ENCODE measurements at regions not wholly inside any gene's neighbourhood (a gene's known extent, or its start where the extent isn't known, plus 50 kb on each side); places are given as distances from the start of the nearest gene placed in this dataset.
"Not testable (repeated sequence)": the region's sequence is repeated elsewhere in the genome, so short reads cannot be mapped to it uniquely, and the experiment has no call there.

DNA sequence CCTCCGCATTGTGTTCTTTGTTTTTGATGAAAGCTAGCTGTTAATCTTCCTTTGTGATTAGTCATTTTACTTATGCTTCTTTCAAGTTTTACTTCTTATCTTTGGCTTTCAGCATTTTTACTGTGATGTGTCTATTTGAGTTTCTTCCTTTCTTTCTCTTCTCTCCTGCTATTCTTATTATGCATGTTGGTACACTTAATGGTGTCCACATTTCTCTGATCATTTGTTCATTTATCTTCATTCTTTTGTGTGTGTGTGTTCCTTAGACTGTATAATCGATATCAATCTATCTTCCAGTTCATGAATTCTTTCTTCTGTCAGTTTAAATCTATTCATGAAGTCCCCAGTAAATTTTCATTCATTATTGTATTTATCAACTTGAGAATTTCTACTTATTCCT is 1650.3 kb downstream of the BRINP3 start:
- H3K4me1 ChIP-seq (ENCODE audit: control insufficient read depth in 2 of 3, insufficient read depth in 2 of 3, low read depth in 1 of 3, low read length in 3 of 3), result no peaks in the 10 kb centered on the region
- no peak for FAIRE-seq

GRCh38 chr1:188841111-188841696 is 1636.5 kb downstream of the BRINP3 start:
- DNase-seq, result peak in 1 of 5 donors; percentile 51
- H3K27ac ChIP-seq (ENCODE audit: low read depth in 2 of 2, low read length in 2 of 2); H3K9me3 ChIP-seq (ENCODE audit: control insufficient read depth in 2 of 3, insufficient read depth in 1 of 3, low read length in 3 of 3); H3K4me3 ChIP-seq (ENCODE audit: low read length in 3 of 3); intact Hi-C loops (cut with DNase I); FAIRE-seq; H3K4me1 ChIP-seq (ENCODE audit: control insufficient read depth in 2 of 3, insufficient read depth in 2 of 3, low read depth in 1 of 3, low read length in 3 of 3); H3K9ac ChIP-seq (ENCODE audit: low read length in 3 of 3); H3K36me3 ChIP-seq (ENCODE audit: control insufficient read depth in 2 of 3, insufficient read depth in 3 of 3, low read length in 3 of 3); H3K27me3 ChIP-seq (ENCODE audit: control insufficient read depth, insufficient read depth, low read length): not testable (repeated sequence)

More for the DNA sequence above, 1650.3 kb downstream of the BRINP3 start:
- no peaks in the 10 kb centered on the region for H3K9me3 ChIP-seq (ENCODE audit: control insufficient read depth in 2 of 3, insufficient read depth in 1 of 3, low read length in 3 of 3)
- H3K36me3 ChIP-seq (ENCODE audit: control insufficient read depth in 2 of 3, insufficient read depth in 3 of 3, low read length in 3 of 3), result no peaks in the 10 kb centered on the region
- TF ChIP-seq, protein P1, sequence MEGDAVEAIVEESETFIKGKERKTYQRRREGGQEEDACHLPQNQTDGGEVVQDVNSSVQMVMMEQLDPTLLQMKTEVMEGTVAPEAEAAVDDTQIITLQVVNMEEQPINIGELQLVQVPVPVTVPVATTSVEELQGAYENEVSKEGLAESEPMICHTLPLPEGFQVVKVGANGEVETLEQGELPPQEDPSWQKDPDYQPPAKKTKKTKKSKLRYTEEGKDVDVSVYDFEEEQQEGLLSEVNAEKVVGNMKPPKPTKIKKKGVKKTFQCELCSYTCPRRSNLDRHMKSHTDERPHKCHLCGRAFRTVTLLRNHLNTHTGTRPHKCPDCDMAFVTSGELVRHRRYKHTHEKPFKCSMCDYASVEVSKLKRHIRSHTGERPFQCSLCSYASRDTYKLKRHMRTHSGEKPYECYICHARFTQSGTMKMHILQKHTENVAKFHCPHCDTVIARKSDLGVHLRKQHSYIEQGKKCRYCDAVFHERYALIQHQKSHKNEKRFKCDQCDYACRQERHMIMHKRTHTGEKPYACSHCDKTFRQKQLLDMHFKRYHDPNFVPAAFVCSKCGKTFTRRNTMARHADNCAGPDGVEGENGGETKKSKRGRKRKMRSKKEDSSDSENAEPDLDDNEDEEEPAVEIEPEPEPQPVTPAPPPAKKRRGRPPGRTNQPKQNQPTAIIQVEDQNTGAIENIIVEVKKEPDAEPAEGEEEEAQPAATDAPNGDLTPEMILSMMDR (IDR thresholded peaks at IDR 0.05; ENCODE audit: borderline replicate concordance, extremely low read depth, insufficient read depth), result no peak
- intact Hi-C loops (cut with DNase I), result no loop called here
- H3K27me3 ChIP-seq (ENCODE audit: control insufficient read depth, insufficient read depth, low read length), result no peaks in the 10 kb centered on the region
- H3K27ac ChIP-seq (ENCODE audit: low read depth in 2 of 2, low read length in 2 of 2), result no peak overlapping the region
- H3K4me3 ChIP-seq (ENCODE audit: low read length in 3 of 3), result no peak overlapping the region
- no peak for DNase-seq
- H3K9ac ChIP-seq (ENCODE audit: low read length in 3 of 3), result no peak overlapping the region

DNA sequence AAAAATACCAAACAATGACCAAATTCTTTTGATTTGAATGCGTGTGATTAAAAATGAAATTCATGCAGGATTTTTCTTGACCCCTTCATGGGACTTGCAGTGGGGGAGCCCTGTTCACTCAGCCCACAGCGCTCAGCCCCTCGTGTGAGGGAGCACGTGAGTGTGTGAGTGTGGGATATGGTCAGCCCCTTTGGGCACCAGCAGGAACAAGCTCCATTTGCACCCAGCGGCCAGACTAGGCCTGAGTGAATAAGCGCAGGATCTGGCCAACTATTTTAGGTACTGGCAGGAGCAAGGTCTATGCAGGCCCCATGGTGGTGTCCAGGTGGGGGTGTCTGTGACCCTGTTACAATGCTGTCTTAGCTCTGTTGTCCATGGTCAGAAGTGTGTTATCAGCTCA is 1631.2 kb downstream of the BRINP3 start:
- Histone ChIP-seq H3K9me3 (ENCODE audit: control insufficient read depth in 2 of 3, insufficient read depth in 1 of 3, low read length in 3 of 3) (no peaks in the 10 kb centered on the region), H3K4me3 (ENCODE audit: low read length in 3 of 3) (no peak overlapping the region), H3K27me3 (ENCODE audit: control insufficient read depth, insufficient read depth, low read length) (no peaks in the 10 kb centered on the region), H3K9ac (ENCODE audit: low read length in 3 of 3) (no peak overlapping the region), H3K27ac (ENCODE audit: low read depth in 2 of 2, low read length in 2 of 2) (no peak overlapping the region), H3K4me1 (ENCODE audit: control insufficient read depth in 2 of 3, insufficient read depth in 2 of 3, low read depth in 1 of 3, low read length in 3 of 3) (no peaks in the 10 kb centered on the region), H3K36me3 (ENCODE audit: control insufficient read depth in 2 of 3, insufficient read depth in 3 of 3, low read length in 3 of 3) (no peaks in the 10 kb centered on the region)
- DNase-seq (no peak), FAIRE-seq (no peak)
- intact Hi-C loops (cut with DNase I), result no loop called here
- TF ChIP-seq, protein P1 (IDR thresholded peaks at IDR 0.05; ENCODE audit: borderline replicate concordance, extremely low read depth, insufficient read depth), result no peak

DNA sequence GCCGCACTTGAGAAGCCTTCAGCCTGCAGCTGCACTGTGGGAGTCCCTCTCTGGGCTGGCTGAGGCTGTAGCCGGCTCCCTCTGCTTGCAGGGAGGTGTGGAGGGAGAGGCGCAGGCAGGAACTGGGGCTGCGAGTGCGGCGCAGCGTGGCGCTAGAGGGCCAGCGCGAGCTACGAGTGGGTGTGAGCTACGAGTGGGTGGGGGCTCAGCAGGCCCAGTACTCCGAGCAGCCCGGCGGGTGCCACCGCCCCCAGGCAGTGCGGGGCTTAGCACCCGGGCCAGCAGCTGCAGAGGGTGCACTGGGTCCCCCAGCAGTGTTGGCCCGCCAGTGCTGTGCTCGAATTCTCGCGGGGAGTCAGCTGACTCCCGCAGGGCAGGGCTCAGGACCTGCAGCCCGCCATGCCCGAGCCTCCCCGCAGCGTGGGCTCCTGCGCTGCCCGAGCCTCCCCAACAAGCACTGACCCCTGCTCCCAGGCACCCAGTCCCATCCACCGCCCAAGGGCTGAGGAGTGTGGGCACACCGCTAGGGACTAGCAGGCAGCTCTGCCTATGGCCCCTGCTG is 1620.1 kb downstream of the BRINP3 start:
- Histone ChIP-seq H3K4me1 (ENCODE audit: control insufficient read depth in 2 of 3, insufficient read depth in 2 of 3, low read depth in 1 of 3, low read length in 3 of 3) (no peaks in the 10 kb centered on the region), H3K9me3 (ENCODE audit: control insufficient read depth in 2 of 3, insufficient read depth in 1 of 3, low read length in 3 of 3) (no peaks in the 10 kb centered on the region), H3K27ac (ENCODE audit: low read depth in 2 of 2, low read length in 2 of 2) (no peak overlapping the region), H3K9ac (ENCODE audit: low read length in 3 of 3) (no peak overlapping the region), H3K27me3 (ENCODE audit: control insufficient read depth, insufficient read depth, low read length) (no peaks in the 10 kb centered on the region), H3K4me3 (ENCODE audit: low read length in 3 of 3) (no peak overlapping the region), H3K36me3 (ENCODE audit: control insufficient read depth in 2 of 3, insufficient read depth in 3 of 3, low read length in 3 of 3) (no peaks in the 10 kb centered on the region)
- intact Hi-C loops (cut with DNase I), result no loop called here
- TF ChIP-seq, protein P1 (IDR thresholded peaks at IDR 0.05; ENCODE audit: borderline replicate concordance, extremely low read depth, insufficient read depth), result no peak
- no peak for FAIRE-seq
- peak in 1 of 5 donors; percentile 55 for DNase-seq
